ENCODE measurements at regions not wholly inside any gene's neighbourhood (a gene's known extent, or its start where the extent isn't known, plus 50 kb on each side); places are given as distances from the start of the nearest gene placed in this dataset.

DNA sequence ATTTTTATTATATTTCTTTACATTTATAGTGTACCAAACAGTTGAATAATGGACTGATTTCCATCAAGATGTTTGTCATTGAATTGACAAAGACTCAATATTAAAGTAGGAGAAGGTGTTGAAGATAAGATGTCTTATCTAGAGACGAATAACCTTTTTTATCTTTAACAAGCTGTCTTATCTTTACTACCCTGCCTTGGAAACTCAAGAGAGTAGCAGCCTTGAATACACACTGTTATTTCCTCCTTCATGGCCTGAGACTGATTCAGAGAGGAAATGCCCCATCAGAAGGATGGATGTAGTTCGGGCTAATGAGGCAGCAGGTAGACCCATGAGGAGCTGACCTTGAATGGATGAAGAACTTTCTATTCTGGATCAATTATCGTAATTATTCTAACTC is 365.1 kb upstream of the SEMA6D start:
- no peak for DNase-seq
- Mint-ChIP-seq H3K9me3 (peaks cover 0 to 12% (median 1%) of the 10 kb centered on the region in 6 donors), H3K4me1 (no peaks in the 10 kb centered on the region), H3K36me3 (no peaks in the 10 kb centered on the region), H3K27ac (no peak overlapping the region), H3K27me3 (ENCODE audit: low read depth in 3 of 3) (peaks cover 0 to 3% (median 0%) of the 10 kb centered on the region in 3 donors), H3K4me3 (no peak overlapping the region)

DNA sequence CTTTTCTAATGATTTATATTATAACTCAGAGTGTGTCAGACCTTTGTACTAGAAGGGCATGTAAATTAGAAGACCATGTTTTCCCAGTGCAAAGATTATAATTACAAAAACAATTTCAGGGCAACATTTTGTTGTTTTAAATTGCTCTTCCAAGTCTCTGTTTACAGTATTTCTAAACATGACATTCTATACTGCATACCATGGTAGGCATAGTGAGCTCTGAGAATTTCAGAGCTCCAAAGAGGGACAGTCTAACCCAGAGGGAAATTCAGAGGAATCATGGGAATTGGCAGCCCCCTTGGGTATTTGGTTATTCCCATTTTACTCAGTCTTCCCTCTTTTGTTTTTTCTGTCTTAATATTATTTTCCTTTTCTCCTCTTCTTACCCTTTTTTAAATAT is 361.5 kb upstream of the SEMA6D start:
- H3K4me3 Mint-ChIP-seq = no peak overlapping the region
- H3K9me3 Mint-ChIP-seq = peaks cover 0 to 35% (median 3%) of the 10 kb centered on the region in 6 donors
- H3K27ac Mint-ChIP-seq = no peak overlapping the region
- DNase-seq = no peak
- peaks cover 0 to 3% (median 2%) of the 10 kb centered on the region in 3 donors for H3K27me3 Mint-ChIP-seq (ENCODE audit: low read depth in 3 of 3)
- H3K36me3 Mint-ChIP-seq = no peaks in the 10 kb centered on the region
- no peaks in the 10 kb centered on the region for H3K4me1 Mint-ChIP-seq

DNA sequence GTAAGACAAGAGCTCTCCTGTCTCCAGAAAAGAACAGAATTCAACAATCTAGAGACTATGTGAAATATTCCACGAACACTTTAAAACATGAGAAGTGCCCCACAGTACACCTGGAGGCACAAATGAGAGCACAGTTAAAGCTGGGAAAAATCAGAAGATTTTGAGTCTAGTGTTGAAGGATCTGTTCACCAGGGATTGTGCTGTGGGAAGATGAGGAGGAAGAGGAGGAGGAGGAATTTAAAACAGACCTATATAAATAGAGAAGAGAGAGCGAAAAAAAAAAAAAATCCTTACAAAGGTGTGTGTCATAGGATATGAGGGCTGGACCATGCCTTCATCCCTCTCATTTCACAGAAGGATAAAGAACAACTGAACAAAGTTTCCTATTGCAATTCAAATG is 361.0 kb upstream of the SEMA6D start:
- Mint-ChIP-seq H3K9me3 (peaks cover 0 to 35% (median 3%) of the 10 kb centered on the region in 6 donors), H3K4me3 (no peak overlapping the region), H3K36me3 (no peaks in the 10 kb centered on the region), H3K27me3 (ENCODE audit: low read depth in 3 of 3) (peaks cover 0 to 3% (median 2%) of the 10 kb centered on the region in 3 donors), H3K27ac (no peak overlapping the region), H3K4me1 (no peaks in the 10 kb centered on the region)
- no peak for DNase-seq

DNA sequence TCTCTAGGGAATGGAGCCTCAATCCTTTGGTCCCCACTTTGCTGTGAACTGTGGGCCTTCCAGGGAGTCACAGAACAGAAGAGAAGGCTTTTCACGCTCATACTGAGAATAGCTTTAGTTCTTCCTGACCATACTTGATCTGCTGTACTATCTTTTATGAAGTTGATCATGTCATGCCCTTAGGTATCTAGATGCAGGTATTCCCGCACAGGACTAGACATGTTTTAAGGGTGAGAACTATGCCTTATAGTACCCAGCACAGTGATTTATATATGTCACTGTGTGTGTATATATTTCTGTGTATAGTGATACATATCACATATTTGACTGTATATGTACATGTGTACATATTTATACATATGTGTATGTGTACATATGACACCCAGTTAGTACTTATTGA is 358.4 kb upstream of the SEMA6D start:
- H3K9me3 Mint-ChIP-seq = peaks cover 0 to 46% (median 4%) of the 10 kb centered on the region in 6 donors
- H3K4me1 Mint-ChIP-seq = no peaks in the 10 kb centered on the region
- no peak for DNase-seq
- H3K36me3 Mint-ChIP-seq = no peaks in the 10 kb centered on the region
- peaks cover 0 to 4% (median 3%) of the 10 kb centered on the region in 3 donors for H3K27me3 Mint-ChIP-seq (ENCODE audit: low read depth in 3 of 3)
- H3K4me3 Mint-ChIP-seq = no peak overlapping the region
- H3K27ac Mint-ChIP-seq = no peak overlapping the region

DNA sequence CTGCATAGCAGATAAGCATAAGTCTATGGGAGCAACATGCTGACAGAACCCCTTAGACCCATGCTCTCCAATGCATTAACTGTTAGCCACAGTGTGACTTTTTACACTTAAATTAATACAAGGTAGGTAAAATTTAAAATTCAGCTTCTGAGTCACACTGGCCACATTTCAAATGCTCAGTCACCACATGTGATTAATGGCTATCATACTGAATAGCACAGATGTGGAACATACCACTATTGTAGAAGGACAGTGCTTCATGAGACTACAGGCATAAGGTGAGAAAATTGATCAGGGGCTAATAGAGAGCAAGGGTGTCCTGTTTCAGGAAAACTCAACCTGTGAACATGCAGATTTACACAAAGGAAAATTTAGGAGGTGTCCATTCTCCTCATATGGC is 357.0 kb upstream of the SEMA6D start:
- H3K36me3 Mint-ChIP-seq = no peaks in the 10 kb centered on the region
- H3K4me1 Mint-ChIP-seq = no peaks in the 10 kb centered on the region
- H3K9me3 Mint-ChIP-seq = peaks cover 0 to 40% (median 6%) of the 10 kb centered on the region in 6 donors
- no peak overlapping the region for H3K4me3 Mint-ChIP-seq
- H3K27me3 Mint-ChIP-seq (ENCODE audit: low read depth in 3 of 3) = peaks cover 0 to 4% (median 0%) of the 10 kb centered on the region in 3 donors
- no peak for DNase-seq
- no peak overlapping the region for H3K27ac Mint-ChIP-seq

DNA sequence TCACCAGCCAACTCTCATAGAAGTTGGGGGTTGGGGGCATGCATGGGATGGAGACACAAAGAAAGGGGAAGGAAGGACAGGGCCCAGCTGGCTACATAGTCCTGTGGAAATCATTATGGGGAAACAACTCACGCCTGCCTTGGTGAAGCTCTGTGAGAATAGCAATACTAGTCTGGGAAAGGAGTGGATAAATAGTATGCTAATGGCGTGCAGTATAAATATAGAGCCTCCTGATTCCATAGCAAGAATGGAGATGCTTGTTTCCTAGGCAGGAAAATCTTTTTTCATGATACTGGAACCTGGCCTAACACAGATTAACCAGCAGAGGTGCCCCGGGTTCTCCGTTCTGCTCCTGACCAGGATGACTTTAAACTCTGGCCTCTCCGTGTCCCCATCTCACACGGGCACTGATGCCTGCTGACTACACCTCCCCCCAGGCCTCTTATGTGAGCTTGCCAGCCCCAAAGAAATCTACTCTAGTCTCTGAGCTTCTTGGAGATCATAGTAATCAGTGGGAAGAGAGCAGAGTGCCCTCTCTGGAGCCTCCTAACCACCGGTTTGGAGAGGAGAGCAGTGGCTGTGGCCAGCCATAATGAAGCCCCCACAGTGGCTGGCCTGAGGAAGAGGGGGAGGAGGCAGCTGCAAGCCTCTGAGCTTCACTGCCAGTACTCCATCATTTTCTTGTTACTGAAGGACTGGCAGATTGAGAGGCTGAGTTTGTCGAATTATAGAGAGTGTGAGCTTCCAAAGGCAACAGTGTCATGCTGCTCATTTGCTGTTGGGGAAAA is 355.0 kb upstream of the SEMA6D start:
- peaks cover 0 to 42% (median 5%) of the 10 kb centered on the region in 6 donors for H3K9me3 Mint-ChIP-seq
- H3K4me1 Mint-ChIP-seq = no peaks in the 10 kb centered on the region
- no peak overlapping the region for H3K4me3 Mint-ChIP-seq
- H3K27ac Mint-ChIP-seq = no peak overlapping the region
- DNase-seq = no peak
- peaks cover 0 to 5% (median 0%) of the 10 kb centered on the region in 3 donors for H3K27me3 Mint-ChIP-seq (ENCODE audit: low read depth in 3 of 3)
- no peaks in the 10 kb centered on the region for H3K36me3 Mint-ChIP-seq

DNA sequence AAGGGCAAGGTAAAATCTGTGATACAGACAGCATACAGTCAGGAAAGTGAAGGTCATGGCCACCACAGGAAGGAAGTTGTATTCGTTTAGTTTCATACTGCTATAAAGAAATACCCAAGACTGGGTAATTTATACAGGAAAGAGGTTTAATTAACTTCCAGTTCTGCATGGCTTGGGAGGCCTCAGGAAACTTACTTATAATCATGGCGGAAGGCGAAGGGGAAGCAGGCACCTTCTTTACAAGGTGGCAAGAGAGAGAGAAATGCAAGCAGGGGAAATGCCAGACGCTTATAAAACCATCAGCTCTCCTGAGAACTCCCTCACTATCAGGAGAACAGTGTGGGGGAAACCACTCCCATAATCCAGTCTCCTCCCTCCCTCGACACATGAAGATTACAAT is 353.7 kb upstream of the SEMA6D start:
- H3K4me1 Mint-ChIP-seq = no peaks in the 10 kb centered on the region
- DNase-seq = no peak
- H3K36me3 Mint-ChIP-seq = no peaks in the 10 kb centered on the region
- peaks cover 0 to 5% (median 0%) of the 10 kb centered on the region in 3 donors for H3K27me3 Mint-ChIP-seq (ENCODE audit: low read depth in 3 of 3)
- no peak overlapping the region for H3K27ac Mint-ChIP-seq
- peaks cover 0 to 38% (median 5%) of the 10 kb centered on the region in 6 donors for H3K9me3 Mint-ChIP-seq
- no peak overlapping the region for H3K4me3 Mint-ChIP-seq

DNA sequence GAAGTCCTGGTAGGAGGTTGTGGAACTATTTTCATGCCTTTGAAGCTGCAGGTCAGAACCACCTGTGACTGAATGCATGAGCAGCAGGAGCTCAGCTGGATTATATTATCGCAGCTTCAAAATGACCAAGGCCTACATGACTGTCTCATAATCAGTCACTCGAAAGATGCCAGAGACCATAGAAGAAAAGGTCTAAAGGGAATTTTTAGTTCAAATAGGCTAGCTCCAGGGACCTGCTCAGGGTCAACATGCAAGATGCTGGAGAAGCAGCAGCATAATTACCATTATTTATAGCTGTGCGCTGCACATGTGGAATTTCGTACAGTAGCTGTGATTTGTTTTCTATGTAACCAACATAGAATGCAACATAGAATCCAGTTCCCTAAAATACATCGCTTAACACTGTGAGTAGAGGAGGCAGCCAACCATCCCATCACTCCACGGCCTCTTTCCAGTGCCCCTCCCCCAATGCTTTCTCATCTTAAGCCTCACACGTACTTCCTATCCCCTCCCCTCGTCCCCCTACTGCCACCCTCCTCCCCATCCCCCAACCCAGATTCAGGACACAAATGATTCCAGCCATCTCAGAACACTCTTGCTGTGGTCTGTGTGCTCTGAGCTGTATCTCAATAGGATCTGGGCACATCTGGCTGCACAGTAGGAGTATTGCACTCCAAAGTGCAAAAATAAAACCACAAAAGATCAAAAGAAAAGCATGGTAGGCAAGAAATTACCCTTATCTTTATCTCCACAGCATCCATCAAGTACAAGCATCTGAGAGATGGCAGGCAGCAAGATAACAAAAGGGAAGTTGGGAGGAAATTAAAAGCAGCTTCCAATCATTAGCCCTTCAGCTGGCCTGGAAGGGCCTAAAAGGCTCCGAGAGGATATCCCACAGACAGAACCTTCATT is 352.8 kb upstream of the SEMA6D start:
- no peak for DNase-seq
- peaks cover 0 to 5% (median 0%) of the 10 kb centered on the region in 3 donors for H3K27me3 Mint-ChIP-seq (ENCODE audit: low read depth in 3 of 3)
- no peak overlapping the region for H3K27ac Mint-ChIP-seq
- H3K4me1 Mint-ChIP-seq = no peaks in the 10 kb centered on the region
- H3K9me3 Mint-ChIP-seq = peaks cover 0 to 34% (median 4%) of the 10 kb centered on the region in 6 donors
- H3K4me3 Mint-ChIP-seq = no peak overlapping the region
- H3K36me3 Mint-ChIP-seq = no peaks in the 10 kb centered on the region

DNA sequence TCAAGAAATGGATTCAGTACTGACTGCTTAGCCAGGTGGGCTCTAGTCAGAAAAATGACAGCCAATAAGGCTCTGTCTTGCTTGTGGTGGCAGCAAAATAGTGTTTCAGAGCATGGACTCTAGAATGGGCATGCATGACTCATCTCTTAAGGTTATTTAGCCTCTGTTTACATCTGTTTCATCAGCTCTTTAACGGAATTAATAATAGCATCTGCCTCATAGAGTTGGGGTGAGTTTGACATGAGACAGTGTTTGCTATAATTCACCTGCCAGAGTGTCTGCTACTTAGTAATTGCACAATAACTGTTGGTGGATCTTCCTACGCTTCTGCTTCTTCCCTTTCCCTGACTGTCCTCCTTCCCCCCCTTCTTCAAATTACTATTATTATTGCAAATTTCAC is 350.4 kb upstream of the SEMA6D start:
- Mint-ChIP-seq H3K36me3 (no peaks in the 10 kb centered on the region), H3K4me3 (no peak overlapping the region), H3K27ac (no peak overlapping the region), H3K27me3 (ENCODE audit: low read depth in 3 of 3) (peaks cover 0 to 3% (median 0%) of the 10 kb centered on the region in 3 donors), H3K9me3 (peaks cover 0 to 25% (median 4%) of the 10 kb centered on the region in 6 donors), H3K4me1 (no peaks in the 10 kb centered on the region)
- no peak for DNase-seq

DNA sequence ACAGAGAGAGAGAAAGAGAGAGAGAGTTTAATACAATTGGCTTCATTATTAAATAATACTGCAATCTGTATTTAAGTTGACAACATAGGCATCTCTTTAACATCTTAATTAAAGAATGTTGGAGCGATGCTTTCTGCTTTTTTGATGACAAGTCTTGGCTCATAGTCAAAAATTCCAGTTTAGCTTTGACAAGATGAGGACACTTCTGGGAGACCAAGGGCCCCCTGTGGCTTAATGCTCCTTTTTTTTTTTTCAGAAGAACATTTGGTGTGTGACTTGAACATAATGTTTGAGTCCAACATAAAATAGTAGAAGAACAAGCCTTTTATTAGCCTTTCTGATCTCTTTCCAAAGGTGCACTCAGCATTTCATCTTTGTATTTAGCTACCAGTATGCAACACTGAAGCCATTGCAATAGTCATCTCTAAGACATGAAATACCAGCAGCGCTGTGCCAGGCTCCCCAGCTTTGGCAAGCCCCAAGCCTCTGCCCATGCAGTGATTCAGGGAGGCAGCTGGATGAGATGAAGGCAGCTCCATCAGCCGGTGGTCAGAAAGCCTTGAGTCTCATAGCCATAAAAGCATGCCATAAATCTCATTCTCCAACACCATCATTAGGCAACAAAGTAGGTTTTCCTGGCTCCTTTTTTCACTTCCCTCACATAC is 349.4 kb upstream of the SEMA6D start:
- H3K4me1 Mint-ChIP-seq = no peaks in the 10 kb centered on the region
- H3K4me3 Mint-ChIP-seq = no peak overlapping the region
- no peak for DNase-seq
- H3K36me3 Mint-ChIP-seq = no peaks in the 10 kb centered on the region
- peaks cover 0 to 19% (median 5%) of the 10 kb centered on the region in 6 donors for H3K9me3 Mint-ChIP-seq
- no peak overlapping the region for H3K27ac Mint-ChIP-seq
- H3K27me3 Mint-ChIP-seq (ENCODE audit: low read depth in 3 of 3) = peaks cover 0 to 3% (median 0%) of the 10 kb centered on the region in 3 donors

DNA sequence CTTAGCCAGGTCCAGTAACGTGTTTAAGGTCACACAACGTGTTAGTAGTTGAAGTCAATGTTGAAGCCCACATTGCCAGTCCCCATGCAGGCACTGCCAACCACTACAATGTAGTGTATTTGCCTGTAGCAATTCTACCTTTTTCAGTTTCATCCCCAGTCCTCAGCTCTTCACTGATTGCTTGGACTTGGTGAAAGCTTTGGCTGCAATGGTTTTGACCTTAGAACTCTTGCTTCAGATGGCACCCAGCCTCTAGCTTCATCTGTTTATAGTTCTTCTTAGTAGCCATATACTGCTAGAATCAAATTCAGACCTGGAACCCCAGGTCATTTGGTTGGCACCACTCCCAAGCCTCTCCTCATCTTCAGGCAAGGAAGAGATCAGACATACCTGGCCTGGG is 345.4 kb upstream of the SEMA6D start:
- Mint-ChIP-seq H3K4me3 (no peak overlapping the region), H3K27ac (no peak overlapping the region), H3K36me3 (no peaks in the 10 kb centered on the region), H3K27me3 (ENCODE audit: low read depth in 3 of 3) (peaks cover 0 to 1% (median 0%) of the 10 kb centered on the region in 3 donors), H3K9me3 (peaks cover 0 to 9% (median 1%) of the 10 kb centered on the region in 6 donors), H3K4me1 (no peaks in the 10 kb centered on the region)
- no peak for DNase-seq

DNA sequence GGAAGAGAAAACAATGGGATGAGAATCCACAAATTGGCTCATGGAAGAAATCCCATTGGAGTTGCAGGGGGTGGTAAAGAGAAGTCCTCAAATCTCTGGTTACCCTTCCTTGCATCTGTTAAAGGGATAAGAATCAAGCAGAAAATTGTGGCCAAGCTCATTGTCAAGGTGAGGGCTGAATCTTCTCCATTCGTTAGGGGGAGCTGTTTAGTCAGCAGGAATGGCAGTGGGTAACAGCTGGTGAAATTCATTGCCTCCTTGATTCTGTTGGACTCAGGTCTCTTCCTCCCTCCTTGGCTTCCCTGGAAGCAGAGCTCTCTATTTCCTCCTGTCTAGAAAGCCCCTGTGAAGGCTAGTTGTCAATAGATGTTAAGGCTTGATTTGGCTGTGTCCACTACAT is 343.1 kb upstream of the SEMA6D start:
- no peak for DNase-seq
- no peaks in the 10 kb centered on the region for H3K36me3 Mint-ChIP-seq
- H3K27ac Mint-ChIP-seq = no peak overlapping the region
- no peaks in the 10 kb centered on the region for H3K27me3 Mint-ChIP-seq (ENCODE audit: low read depth in 3 of 3)
- no peaks in the 10 kb centered on the region for H3K4me1 Mint-ChIP-seq
- no peak overlapping the region for H3K4me3 Mint-ChIP-seq
- H3K9me3 Mint-ChIP-seq = peaks cover 0 to 9% (median 2%) of the 10 kb centered on the region in 6 donors

DNA sequence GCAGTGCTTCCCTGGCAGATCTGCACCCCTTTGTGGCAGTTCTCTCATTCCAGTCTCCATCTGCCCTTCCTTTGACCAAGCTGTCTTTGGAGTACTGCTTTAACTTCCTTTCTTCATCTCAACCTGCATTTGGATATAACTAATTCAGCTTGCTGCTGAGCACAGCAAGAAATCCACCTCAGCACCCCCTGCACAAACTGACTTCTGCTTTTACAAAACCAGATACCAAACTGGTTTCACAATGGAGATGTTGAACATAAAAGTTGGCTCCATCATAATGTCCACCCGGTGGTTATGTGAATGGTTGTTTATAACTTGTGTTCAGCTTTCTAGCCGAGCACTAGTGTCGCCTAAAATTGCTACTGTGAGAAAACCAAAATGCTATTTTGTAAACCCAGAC is 341.1 kb upstream of the SEMA6D start:
- Mint-ChIP-seq H3K27ac (no peak overlapping the region), H3K27me3 (ENCODE audit: low read depth in 3 of 3) (no peaks in the 10 kb centered on the region), H3K4me3 (no peak overlapping the region), H3K9me3 (peaks cover 0 to 9% (median 3%) of the 10 kb centered on the region in 6 donors), H3K4me1 (no peaks in the 10 kb centered on the region), H3K36me3 (no peaks in the 10 kb centered on the region)
- DNase-seq = no peak

DNA sequence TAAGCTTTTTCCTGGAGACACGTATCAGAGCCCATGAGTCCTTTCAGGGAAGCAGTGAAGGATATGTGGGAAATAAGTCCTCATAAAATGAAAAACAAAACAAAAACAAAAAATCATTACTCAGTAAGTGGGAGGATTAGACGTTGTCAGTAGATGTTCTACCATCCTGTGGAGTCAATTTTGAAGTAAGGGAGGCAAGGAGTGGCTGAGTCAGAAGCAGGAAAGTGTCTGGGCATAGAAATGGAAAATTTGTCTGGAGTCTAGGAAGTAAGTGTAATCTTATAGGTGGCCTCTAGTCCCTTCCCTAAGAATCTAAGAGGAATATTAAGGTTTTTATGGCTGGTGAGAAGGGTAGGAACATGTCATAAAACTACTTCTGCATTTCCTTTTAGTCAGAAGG is 339.8 kb upstream of the SEMA6D start:
- no peak overlapping the region for H3K4me3 Mint-ChIP-seq
- no peaks in the 10 kb centered on the region for H3K4me1 Mint-ChIP-seq
- no peak for DNase-seq
- H3K36me3 Mint-ChIP-seq = no peaks in the 10 kb centered on the region
- peaks cover 0 to 9% (median 3%) of the 10 kb centered on the region in 6 donors for H3K9me3 Mint-ChIP-seq
- no peaks in the 10 kb centered on the region for H3K27me3 Mint-ChIP-seq (ENCODE audit: low read depth in 3 of 3)
- no peak overlapping the region for H3K27ac Mint-ChIP-seq
